GM21529 (cell line): ENCODE measurements at regions not wholly inside any gene's neighbourhood (a gene's known extent, or its start where the extent isn't known, plus 50 kb on each side); places are given as distances from the start of the nearest gene placed in this dataset.
"Not testable (repeated sequence)": the region's sequence is repeated elsewhere in the genome, so short reads cannot be mapped to it uniquely, and the experiment has no call there.

ENCODE experiments used
- ATAC-seq: cut with Tn5 transposase; IDR thresholded peaks from one replicate; pipeline ENCODE4 v1.9.1; 2021; ENCODE audit not compliant: unreplicated experiment

DNA sequence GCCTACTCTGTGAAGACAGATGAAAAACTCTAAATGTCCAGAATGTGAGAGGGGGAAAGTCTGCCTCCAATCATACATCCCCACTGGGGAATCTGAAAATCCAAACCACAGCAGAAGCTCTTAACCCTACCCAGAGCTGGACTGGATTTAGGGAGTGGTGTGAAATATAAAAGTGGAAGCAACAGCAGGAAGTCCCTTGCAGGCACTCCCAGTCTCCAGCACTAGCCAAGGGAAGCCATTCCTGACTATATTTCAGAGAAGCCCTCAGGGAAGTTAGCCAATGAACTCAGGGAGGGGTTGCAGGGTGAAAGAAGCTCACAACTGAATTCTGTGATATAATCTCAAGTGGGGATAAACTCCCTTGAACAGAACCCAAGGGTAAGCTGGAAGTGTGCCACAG, 51.5 kb downstream of the CRPPA start:
- ATAC-seq, result no peak

DNA sequence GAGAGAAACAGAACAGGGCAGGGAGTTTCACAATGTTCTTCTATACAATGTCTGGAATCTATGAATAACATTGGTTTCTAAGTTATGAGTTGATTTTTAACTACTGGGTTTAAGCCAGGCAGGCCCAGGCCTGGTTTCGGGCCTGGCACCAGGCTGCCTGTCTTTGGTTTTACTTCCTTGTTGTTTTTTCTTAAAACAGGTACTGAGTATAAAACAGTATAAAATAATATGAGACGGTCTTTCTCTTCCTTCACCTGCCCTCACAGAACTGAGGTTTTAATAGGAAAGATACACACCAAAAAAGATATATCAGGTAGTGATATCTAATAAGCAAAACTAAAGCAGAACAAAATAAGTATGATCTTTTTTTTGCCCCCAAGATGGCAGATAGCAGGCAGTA, 52.0 kb downstream of the CRPPA start:
- ATAC-seq, result not testable (repeated sequence)

DNA sequence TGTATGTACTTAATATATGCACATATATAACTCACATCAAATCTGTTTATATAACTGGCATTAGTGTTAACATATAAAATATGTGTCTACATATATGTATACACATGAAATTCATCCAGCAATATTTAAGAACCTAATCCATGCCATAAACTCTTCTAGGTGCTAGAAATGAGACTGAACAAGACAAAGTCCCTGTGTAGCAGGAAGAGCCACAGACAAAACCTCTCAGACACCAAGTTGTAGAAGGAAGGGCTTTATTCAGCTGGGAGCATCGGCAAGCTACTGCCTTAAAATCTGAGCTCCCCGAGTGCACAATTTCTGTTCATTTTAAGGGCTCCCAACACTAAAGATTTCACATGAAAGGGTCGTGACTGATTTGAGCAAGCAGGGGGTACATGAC, 52.5 kb downstream of the CRPPA start:
- no peak for ATAC-seq

DNA sequence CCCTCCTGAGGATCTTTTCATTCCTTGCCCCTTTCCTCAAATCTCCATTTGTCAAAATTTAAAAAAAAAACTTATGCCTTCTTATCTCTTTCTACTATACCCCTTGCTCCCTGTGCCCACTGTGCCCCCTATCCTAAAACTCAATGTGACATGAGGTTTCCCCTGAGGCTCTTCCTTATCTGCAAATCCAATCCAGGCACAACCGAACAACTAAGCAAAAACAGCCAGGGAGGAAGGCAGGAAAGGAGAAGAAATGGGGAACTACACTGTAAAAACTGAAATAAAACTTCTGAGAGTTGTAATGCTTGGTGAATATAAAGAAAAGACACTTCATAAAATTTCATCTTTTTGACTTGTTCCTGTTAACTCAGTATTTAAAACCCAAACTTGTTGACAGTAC, 54.2 kb downstream of the CRPPA start:
- ATAC-seq, result no peak

DNA sequence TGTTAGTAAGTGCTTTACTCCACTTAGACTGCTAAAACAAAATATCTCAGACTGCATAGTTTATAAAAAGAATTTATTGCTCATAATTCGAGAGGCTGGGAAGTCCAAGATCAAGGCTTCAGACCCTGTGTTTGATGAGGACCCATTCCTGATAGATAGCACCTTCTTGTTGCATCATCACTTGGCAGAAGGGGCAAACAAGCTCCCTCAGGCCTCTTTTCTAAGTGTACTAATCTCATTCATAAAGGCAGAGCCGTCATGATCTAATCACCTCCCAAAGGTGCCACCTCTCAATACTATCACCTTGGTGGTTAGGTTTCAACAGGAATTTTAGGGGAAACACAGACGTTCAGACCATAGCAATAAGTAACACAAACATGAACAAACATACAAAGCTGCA, 55.4 kb downstream of the CRPPA start:
- ATAC-seq, result no peak

DNA sequence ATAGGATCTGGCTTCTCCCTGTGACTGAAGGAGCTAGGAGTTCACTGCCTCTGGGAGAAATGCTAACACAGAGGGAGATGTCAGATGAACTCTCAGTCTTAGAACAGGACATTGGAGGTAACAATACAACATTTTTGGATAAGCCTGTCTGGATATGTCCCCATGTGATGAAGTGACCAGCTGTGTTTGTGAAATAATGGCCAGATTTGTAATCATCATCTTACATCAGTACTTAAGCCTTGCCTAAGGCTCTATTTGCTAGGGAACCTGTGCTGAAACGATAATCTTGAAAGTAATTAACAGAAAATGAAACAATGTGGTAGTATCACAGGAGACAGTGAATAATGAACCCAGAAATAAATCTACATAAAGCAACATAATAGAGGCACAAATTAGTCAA, 56.2 kb downstream of the CRPPA start:
- ATAC-seq, result no peak

DNA sequence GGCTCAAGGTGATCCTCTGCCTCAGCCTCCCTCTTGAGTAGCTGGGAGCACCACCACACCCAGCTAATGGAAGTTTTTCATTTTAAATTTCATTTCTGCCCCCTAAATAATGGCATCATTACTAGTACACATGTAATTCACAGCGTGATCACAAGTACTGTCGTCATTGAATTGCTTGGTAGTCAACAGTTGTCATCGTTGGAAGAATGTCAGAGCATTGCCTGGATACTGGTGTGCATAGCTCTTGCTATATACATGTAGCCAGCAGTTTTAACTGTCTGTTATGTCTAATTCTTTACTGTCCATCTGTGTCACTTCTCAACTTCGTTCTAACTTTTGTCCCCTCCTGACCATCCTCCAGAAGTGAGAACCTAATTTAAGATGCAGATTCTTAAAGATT, 62.1 kb downstream of the CRPPA start:
- ATAC-seq, result no peak

DNA sequence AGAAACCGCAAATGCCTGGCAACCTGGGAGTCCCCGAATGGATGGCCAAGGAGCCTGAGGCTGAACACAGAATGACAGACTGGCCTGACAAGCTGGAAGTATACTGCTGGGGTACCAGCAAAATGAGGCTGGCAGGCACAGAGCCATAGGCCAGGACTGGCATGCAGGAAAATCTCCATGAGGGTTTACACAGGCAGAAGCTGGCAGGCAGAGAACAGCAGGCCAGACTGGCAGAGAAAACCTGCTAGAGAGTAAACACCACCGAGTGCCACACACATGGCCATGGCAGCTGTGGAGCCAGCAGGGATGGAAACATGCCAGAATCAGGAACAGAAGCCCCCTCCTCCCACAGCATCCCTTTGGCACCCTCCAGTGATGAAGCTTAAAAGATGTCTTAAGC, 63.4 kb downstream of the CRPPA start:
- no peak for ATAC-seq

DNA sequence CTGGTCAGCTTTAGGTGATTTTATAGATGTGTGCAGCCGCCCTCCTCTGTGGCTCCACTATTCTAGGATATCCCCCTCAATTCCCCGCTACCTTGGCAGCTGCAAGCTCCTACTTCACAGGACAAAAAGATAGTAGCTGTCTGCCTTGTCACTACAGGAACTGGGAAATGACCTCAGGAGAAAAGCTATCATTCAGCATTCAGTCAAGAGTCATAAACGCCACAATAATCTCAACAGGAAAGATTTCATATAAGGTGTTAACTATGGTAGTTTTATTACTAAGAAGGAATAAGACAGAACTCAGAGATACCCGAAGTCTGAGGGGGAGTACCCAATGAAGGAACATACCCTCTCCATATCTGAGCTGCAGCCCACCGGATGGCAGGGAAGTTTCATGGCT, 63.9 kb downstream of the CRPPA start:
- ATAC-seq, result no peak

DNA sequence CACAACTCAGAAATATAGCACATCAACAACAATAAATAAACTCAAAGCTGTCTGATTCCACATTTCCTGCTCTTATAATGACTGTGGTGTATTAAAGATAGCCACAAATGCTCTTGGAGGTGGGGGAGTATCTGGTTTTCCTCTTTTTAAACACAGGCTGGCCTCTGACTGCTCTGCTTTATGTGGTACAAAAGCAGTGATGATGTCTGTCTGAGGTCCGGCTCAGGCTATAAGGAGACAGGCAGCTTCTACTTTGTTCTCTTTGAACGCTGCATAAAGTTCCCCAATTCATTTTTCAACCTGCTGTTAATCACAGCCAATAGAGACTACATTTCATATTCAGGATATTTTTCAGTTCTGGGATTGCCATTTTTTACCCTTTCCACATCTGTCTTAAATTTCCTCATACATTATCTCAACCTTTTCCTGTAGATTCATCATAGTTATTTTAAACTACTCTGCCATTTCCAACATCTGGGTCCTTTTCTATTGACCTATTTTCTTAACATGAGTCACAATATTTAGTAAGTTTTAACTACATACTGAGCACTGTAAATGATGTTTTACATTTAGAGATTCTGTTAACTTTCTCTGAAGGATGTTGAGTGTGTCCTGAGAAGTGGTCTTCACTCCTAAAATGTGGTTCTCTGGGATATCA, 64.9 kb downstream of the CRPPA start:
- no peak for ATAC-seq

DNA sequence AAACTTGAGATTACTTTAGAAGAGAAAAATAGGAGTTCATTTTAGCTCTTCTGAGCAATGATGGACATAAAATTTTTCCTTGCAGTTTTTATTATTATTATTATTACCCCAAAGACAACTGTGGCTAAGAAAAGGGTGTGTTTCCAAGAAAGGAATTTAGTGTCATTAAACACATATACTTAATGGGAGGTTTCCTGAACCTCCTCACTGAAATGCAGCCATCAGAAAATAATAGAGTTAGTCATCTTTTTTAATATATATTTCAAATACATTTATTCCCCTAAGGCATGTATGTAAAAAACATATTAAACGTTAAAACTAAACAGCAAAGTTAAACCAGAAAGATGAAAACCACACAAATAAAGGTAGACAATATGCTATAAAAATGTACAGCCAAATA, 66.8 kb downstream of the CRPPA start:
- ATAC-seq, result no peak

DNA sequence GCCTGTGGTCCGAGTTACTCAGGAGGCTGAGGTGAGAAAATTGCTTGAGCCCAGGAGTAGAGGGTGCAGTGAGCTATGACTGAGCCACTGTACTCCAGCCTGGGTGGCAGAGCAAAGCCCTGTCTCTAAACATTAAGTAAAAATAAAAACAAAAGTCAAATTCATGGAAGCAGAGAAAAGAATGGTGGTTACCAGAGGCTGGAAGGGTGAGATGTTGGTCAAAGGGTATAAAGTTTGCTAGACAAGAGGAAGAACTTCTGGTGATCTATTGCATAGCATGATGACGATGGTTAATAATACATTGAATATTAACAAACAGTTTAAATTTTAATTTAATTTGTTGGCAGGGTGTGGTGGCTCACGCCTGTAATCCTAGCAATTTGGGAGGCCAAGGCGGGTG, 68.1 kb downstream of the CRPPA start:
- ATAC-seq, result no peak

DNA sequence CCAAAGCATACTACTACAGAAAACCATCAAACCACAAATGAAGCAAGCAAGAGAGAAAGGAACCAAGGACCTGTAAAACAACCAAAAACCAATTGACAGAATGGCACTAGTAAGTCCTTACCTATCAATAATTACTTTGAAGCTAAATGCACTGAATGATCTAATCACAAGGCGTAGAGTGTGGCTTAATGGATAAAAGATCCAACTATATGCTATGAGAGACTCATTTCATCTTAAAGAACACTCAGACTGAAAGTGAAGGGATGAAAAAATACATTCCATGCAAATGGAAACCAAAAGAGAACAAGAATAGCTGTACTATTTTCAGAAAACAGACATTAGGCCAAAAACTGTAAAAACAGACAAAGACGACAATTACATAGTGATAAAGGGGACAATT, 70.7 kb downstream of the CRPPA start:
- peak; percentile 71 for ATAC-seq

DNA sequence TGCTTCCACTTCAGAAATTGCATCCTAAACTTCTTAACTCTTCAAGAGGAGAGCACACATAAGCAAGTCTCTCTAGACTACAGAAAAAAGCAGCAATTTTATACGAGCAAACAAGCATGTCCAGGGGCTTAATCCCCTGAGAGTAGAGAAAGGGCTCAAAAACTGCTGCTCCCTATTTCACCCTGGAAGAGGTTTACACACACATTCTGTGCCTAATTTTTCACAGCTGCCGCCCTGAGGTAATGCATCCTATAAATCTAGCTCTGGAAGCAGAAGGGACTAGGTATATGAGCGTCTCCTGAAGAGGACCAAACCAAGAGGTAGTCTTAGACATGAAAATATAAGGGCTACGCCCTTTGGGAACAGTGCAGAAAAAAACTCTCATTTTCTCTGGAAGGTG, 73.1 kb downstream of the CRPPA start:
- no peak for ATAC-seq

DNA sequence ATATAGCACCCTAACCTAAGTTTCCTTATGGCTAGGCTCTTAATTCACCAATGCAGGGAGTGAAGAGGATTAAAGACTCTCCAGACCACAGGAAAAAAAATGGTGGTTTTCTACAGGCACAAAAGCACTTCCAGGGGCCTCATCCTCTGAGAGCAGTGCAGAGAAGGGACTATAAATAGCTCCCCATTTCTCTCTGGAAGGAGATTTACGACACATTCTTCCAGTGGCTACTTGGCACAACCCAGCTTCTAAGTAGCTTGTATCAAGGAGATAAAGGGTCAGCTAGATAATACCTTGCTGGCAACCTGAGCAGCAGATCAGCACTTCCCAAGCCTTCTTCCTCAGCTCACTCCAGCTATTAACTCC, 73.5 kb downstream of the CRPPA start:
- no peak for ATAC-seq

DNA sequence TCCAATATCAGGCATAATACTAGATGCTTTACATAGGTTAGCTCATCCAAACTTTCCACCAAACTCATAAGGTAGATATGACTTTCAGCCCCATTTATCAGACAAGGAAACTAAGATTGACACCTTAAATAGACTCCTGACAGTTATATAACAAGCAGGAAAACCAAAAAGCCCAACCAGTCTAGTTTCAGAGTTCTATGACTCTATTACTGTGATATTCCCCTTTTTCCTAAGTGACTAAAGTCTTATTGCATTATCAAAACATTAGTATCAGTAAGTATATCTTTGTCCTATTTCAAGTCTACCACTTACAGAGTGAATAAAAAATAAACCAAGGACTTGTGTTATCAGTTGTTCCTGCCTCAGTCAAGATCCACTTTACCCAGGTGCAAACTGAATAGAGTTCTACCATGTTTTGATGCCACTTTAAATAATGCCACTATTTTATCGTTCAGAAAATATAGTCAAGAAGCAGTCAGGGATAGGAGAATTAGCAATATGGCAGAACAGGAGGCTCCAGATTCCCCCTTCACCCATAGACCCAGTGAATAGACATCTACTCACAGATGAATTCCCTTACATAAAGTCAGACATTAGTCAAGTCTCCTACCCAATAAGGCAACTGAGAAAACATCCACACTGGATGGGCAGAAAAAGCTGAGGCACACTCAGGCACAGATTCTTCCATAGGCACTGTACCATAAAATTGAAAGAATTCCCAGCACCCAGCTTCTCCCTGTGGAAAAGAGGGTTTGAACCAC, 74.1 kb downstream of the CRPPA start:
- no peak for ATAC-seq

DNA sequence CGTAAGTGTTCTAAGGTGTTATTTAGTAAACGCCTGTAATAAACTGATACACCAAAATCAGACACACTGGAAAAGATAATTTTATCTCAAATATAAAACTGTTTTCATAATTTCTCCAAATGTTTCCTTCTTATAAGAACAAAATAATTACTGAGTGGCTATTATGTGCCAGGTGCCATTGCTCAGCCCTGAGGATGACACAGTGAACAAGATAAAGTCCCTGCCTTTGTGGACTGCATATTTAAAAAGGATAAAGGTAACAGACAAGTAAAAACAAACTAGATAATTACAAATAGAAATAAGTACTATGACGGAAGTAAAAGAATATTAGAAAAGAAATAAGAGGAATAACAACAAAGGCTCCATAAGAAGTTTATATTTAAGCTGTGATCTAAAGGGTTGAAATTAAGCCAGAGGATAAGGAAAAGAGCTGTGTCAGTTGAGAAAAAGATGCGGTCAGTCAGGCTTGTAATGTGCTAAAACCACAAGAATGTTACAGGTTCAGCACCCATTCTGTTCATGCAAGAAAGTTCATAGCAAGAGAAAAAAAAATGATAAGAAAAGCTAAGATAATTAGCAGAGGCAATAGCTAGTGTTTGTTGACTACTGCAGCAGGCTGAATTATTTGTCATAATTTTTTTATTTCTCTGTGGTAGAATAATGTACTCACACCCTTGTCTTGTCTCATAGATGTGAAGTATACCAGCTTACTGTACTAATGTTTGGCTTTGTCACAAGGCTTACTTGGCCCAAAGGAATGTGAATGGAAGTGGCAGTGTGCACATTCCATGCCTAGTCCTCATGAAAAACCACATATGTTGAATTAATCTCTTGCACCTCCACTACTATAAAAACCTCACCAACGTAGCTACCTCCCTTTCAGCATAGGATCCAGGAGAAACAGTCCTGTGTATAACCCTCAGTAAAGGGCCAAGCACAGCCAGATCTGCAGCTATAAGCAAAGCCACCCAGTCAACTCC, 75.1 kb downstream of the CRPPA start:
- ATAC-seq, result no peak

DNA sequence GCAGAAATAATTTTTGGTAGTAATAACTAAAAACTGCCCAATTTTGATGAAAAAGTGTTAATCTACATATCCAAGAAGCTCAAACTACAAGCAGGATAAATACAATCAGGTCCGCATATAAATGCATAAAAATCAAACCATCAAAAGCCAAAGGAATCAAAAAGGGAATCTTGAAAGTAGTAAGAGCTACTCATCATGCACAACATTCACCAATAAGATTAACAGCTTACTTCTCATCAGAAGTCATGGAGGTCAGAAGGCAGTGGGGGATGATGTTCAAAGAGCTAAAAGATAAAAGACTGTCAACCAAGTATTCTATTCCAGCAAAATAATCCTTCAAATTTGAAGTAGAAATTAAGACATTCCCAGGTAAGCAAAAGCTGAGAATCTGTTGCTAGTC, 76.4 kb downstream of the CRPPA start:
- no peak for ATAC-seq

DNA sequence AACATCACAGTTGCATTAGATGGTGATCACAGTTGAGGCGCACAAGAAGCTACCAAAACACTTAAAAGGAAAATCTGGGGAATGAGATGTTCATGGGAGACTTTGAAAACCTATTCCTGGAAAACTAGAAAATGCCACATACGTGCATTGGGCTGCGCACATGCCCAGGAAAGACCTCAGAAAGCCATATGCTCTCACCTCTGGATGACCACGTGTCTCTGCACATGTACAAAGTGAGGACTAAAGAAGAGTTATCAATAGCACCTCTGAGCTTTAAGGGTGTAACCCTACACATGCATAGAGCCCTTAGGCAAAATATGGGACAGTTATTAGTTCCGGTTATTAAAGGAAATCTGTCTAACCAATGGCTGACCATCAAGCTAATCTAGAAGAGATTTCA, 77.7 kb downstream of the CRPPA start:
- no peak for ATAC-seq

DNA sequence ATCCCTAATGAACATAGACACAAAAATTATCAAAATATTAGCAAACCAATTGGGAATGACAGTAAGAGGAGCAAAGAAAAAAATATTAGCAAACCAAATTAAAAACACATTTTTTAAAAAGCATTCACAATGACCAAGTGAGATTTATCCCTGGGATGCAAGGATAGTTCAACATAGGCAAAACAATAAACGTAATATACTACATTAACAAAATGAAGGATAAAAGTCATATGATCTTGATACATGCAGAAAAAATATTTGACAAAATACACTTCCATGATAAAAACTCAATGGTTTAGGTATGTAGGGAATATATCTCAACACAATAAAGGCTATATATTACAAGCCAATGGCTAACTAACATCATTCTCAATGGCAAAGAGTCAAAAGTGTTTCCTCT, 83.3 kb downstream of the CRPPA start:
- ATAC-seq, result no peak

DNA sequence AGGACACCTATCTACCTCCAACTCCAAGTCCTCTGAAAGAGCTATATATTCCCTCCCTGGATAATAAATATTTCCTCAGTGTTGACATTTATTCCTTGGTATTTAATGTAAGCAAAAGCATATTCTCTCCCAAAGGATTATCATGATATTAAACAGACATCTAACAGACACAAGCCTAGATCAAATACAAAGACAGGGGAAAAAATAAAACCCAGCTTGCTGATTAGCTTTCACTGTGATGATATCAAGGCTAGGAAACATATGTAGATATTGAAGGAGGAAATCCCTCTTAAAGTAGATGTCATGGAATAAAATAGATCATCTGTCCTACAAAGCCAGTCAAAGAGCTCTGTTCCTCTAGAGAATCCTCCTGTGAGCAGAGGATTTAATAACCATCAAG, 95.2 kb downstream of the CRPPA start:
- no peak for ATAC-seq

DNA sequence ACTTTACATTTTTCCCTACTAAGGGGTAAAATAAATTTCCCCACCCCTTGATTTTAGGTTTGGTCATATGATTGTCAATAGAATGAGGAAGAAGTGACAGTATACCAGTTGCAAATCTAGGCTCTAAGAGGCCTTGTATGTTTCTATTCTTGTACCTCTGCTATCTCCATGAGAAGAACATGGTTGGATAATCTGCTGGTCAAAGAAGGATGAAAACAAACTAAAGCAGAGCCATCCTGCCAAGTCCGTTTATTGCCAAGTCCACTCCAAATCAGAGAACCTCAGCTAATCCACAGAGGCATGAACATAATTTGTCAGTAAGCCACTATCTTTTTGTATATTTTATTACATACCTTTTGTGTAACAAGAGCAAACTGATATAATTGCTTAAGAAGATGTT, 98.0 kb downstream of the CRPPA start:
- ATAC-seq, result no peak
